Caki2 (cell line): ENCODE measurements at regions not wholly inside any gene's neighbourhood (a gene's known extent, or its start where the extent isn't known, plus 50 kb on each side); places are given as distances from the start of the nearest gene placed in this dataset.
"Not testable (repeated sequence)": the region's sequence is repeated elsewhere in the genome, so short reads cannot be mapped to it uniquely, and the experiment has no call there.

Experiments used
- DNase-seq: peaks from one replicate; pipeline ENCODE4 v3.0.0-alpha.2; 2015; ENCODE audit warnings: low read depth
- in situ Hi-C: cut with HindIII; loops from 2 replicates; pipeline ENCODE4 v1.10.0; 2016; ENCODE audit warnings: low sequenced_read_pairs, low pct_unique_long_range_greater_than_20kb, mixed read lengths

- DNase-seq, result no peak
- in situ Hi-C loops, result no loop called here
Observed at GRCh38 chr5:75885849-75886596, 168.8 kb upstream of the POC5 start.

- in situ Hi-C loops, result no loop called here
- DNase-seq, result no peak
Observed at GRCh38 chr5:75885321-75885720, 168.1 kb upstream of the POC5 start.

GRCh38 chr5:75869891-75870290, 152.7 kb upstream of the POC5 start:
- no peak for DNase-seq
- in situ Hi-C loops, result no loop called here

GRCh38 chr5:75862872-75863271, 145.6 kb upstream of the POC5 start:
- in situ Hi-C loops, result no loop called here
- no peak for DNase-seq

GRCh38 chr5:75859621-75860020, 142.4 kb upstream of the POC5 start:
- DNase-seq, in situ Hi-C loops: not testable (repeated sequence)

- in situ Hi-C loops, result no loop called here
Observed at GRCh38 chr5:75856056-75856455, 138.8 kb upstream of the POC5 start.

GRCh38 chr5:75848077-75848476, 130.8 kb upstream of the POC5 start:
- DNase-seq, result no peak
- in situ Hi-C loops, result no loop called here

More at GRCh38 chr5:75856056-75856455, 138.8 kb upstream of the POC5 start:
- DNase-seq, result no peak

GRCh38 chr5:75847561-75848021, 130.4 kb upstream of the POC5 start:
- no peak for DNase-seq
- in situ Hi-C loops, result no loop called here

GRCh38 chr5:75844301-75844700, 127.1 kb upstream of the POC5 start:
- no peak for DNase-seq
- in situ Hi-C loops, result no loop called here

- in situ Hi-C loops, result no loop called here
- DNase-seq, result no peak
Observed at GRCh38 chr5:75843319-75843718, 126.1 kb upstream of the POC5 start.

- no peak for DNase-seq
- in situ Hi-C loops, result no loop called here
Observed at GRCh38 chr5:75839547-75839946, 122.3 kb upstream of the POC5 start.

- in situ Hi-C loops, result no loop called here
- DNase-seq, result no peak
Observed at GRCh38 chr5:75837258-75837841, 120.1 kb upstream of the POC5 start.

GRCh38 chr5:75831561-75831960, 114.3 kb upstream of the POC5 start:
- in situ Hi-C loops, result no loop called here
- no peak for DNase-seq

GRCh38 chr5:75828029-75828428, 110.8 kb upstream of the POC5 start:
- DNase-seq, result no peak
- in situ Hi-C loops, result no loop called here

- in situ Hi-C loops, result no loop called here
- no peak for DNase-seq
Observed at GRCh38 chr5:75824323-75824722, 107.1 kb upstream of the POC5 start.

GRCh38 chr5:75823811-75824210, 106.6 kb upstream of the POC5 start:
- in situ Hi-C loops, result no loop called here
- no peak for DNase-seq

GRCh38 chr5:75818661-75819060, 101.4 kb upstream of the POC5 start:
- DNase-seq, result no peak
- in situ Hi-C loops, result no loop called here

GRCh38 chr5:75799695-75800094, 82.5 kb upstream of the POC5 start:
- DNase-seq, in situ Hi-C loops: not testable (repeated sequence)

GRCh38 chr5:75769338-75769737, 52.1 kb upstream of the POC5 start:
- DNase-seq, in situ Hi-C loops: not testable (repeated sequence)
